PFSK-1 (cell line): ENCODE measurements at regions not wholly inside any gene's neighbourhood (a gene's known extent, or its start where the extent isn't known, plus 50 kb on each side); places are given as distances from the start of the nearest gene placed in this dataset.

ENCODE experiments used
- FOXP2 ChIP-seq: optimal IDR thresholded peaks from 2 replicates; pipeline ENCODE3; 2011; ENCODE audit warnings: borderline replicate concordance, control low read depth, inconsistent platforms; ENCODE audit not compliant: insufficient read depth; ENCODE audit errors: extremely low read length, extremely low read depth
- POLR2AphosphoS5 ChIP-seq: IDR thresholded peaks from 2 replicates; pipeline ENCODE4 v1.6.1; 2012; ENCODE audit warnings: low read depth, mild to moderate bottlenecking, control low read depth, low read length, moderate library complexity
- REST ChIP-seq, 2 experiments: IDR thresholded peaks; 2 replicates each; pipeline versions ENCODE4 v1.6.1 to v1.8.0; 2011 to 2012; ENCODE audit warnings: low read depth in 2 of 2, low read length in 2 of 2, control low read depth in 1 of 2, inconsistent platforms in 1 of 2, mild to moderate bottlenecking in 1 of 2, moderate library complexity in 1 of 2; ENCODE audit not compliant: insufficient read depth in 1 of 2
- SIN3A ChIP-seq: IDR thresholded peaks from 2 replicates; pipeline ENCODE4 v1.6.1; 2012; ENCODE audit warnings: mild to moderate bottlenecking, low read length, moderate library complexity, borderline replicate concordance; ENCODE audit not compliant: insufficient read depth
- TAF1 ChIP-seq: IDR thresholded peaks from 2 replicates; pipeline ENCODE4 v1.6.1; 2012; ENCODE audit warnings: low read length, control low read depth, borderline replicate concordance; ENCODE audit not compliant: insufficient read depth

GRCh38 chr2:195410074-195410671 lies 246.9 kb upstream of the SLC39A10 start:
- TF ChIP-seq SIN3A (no peak), POLR2AphosphoS5 (no peak), REST (IDR thresholded peaks at IDR 0.05; ENCODE audit: insufficient read depth in 1 of 2, low read depth in 2 of 2, low read length in 2 of 2) (no peak), FOXP2 (no peak), TAF1 (no peak)

GRCh38 chr2:195408811-195409210 lies 248.2 kb upstream of the SLC39A10 start:
- TF ChIP-seq FOXP2 (no peak), TAF1 (no peak), REST (IDR thresholded peaks at IDR 0.05; ENCODE audit: insufficient read depth in 1 of 2, low read depth in 2 of 2, low read length in 2 of 2) (no peak), SIN3A (no peak), POLR2AphosphoS5 (no peak)

- TF ChIP-seq POLR2AphosphoS5, result no peak
- no peak for TF ChIP-seq FOXP2
- TF ChIP-seq REST (IDR thresholded peaks at IDR 0.05; ENCODE audit: insufficient read depth in 1 of 2, low read depth in 2 of 2, low read length in 2 of 2), result no peak
- no peak for TF ChIP-seq SIN3A
- no peak for TF ChIP-seq TAF1
Measured at GRCh38 chr2:195408196-195408595, 248.8 kb upstream of the SLC39A10 start.

GRCh38 chr2:195407783-195408182 lies 249.2 kb upstream of the SLC39A10 start:
- no peak for TF ChIP-seq TAF1
- no peak for TF ChIP-seq REST (IDR thresholded peaks at IDR 0.05; ENCODE audit: insufficient read depth in 1 of 2, low read depth in 2 of 2, low read length in 2 of 2)
- no peak for TF ChIP-seq SIN3A
- no peak for TF ChIP-seq FOXP2
- no peak for TF ChIP-seq POLR2AphosphoS5

GRCh38 chr2:195406886-195407603 lies 250.0 kb upstream of the SLC39A10 start:
- no peak for TF ChIP-seq TAF1
- no peak for TF ChIP-seq FOXP2
- no peak for TF ChIP-seq REST (IDR thresholded peaks at IDR 0.05; ENCODE audit: insufficient read depth in 1 of 2, low read depth in 2 of 2, low read length in 2 of 2)
- TF ChIP-seq POLR2AphosphoS5, result no peak
- TF ChIP-seq SIN3A, result no peak
